Chondrocyte (in vitro differentiated cells): ENCODE measurements at regions not wholly inside any gene's neighbourhood (a gene's known extent, or its start where the extent isn't known, plus 50 kb on each side); places are given as distances from the start of the nearest gene placed in this dataset.
"Not testable (repeated sequence)": the region's sequence is repeated elsewhere in the genome, so short reads cannot be mapped to it uniquely, and the experiment has no call there.

Experiments used
- DNase-seq: peaks from one replicate; pipeline ENCODE4 v3.0.0; 2021; ENCODE audit warnings: mixed read lengths, low spot score
- H3K27ac Mint-ChIP-seq: one replicate; pipeline ENCODE4 v1.8.0; 2021; ENCODE audit warnings: mild to moderate bottlenecking, moderate library complexity, mixed read lengths; ENCODE audit not compliant: unreplicated experiment
- H3K27me3 Mint-ChIP-seq: 2 replicates; pipeline ENCODE4 v1.8.0; 2021; ENCODE audit warnings: low read depth, mixed read lengths
- H3K36me3 Mint-ChIP-seq: 2 replicates; pipeline ENCODE4 v1.8.0; 2021; ENCODE audit warnings: low read depth, mixed read lengths
- H3K4me1 Mint-ChIP-seq: 2 replicates; pipeline ENCODE4 v1.8.0; 2021; ENCODE audit warnings: low read depth, mild to moderate bottlenecking, mixed read lengths
- H3K4me3 Mint-ChIP-seq: one replicate; pipeline ENCODE4 v1.8.0; 2021; ENCODE audit warnings: mild to moderate bottlenecking, moderate library complexity, mixed read lengths; ENCODE audit not compliant: unreplicated experiment
- H3K9me3 Mint-ChIP-seq: 2 replicates; pipeline ENCODE4 v1.8.0; 2021; ENCODE audit warnings: low read depth, mixed read lengths
- CTCF ChIP-seq: fragments of 200-600 bp; sonication (generic); IDR thresholded peaks from 2 replicates; pipeline ENCODE4 v1.5.0; 2021; ENCODE audit warnings: antibody characterized with exemption, mild to moderate bottlenecking, moderate library complexity

- Mint-ChIP-seq H3K27me3 (no peaks in the 10 kb centered on the region), H3K27ac (no peak overlapping the region), H3K36me3 (no peaks in the 10 kb centered on the region), H3K4me1 (no peaks in the 10 kb centered on the region), H3K4me3 (no peak overlapping the region), H3K9me3 (peaks cover 57% of the 10 kb centered on the region)
- no peak for TF ChIP-seq CTCF
- no peak for DNase-seq
These were observed 844.5 kb upstream of the DEFB115 start for GRCh38 chr20:30412972-30413371.

- H3K27me3 Mint-ChIP-seq, H3K4me1 Mint-ChIP-seq, H3K36me3 Mint-ChIP-seq, H3K4me3 Mint-ChIP-seq, DNase-seq, H3K27ac Mint-ChIP-seq: not testable (repeated sequence)
- H3K9me3 Mint-ChIP-seq = peaks cover 42% of the 10 kb centered on the region
These were observed 840.1 kb upstream of the DEFB115 start for GRCh38 chr20:30417387-30417786.

GRCh38 chr20:30418378-30418777 is 839.1 kb upstream of the DEFB115 start:
- not testable (repeated sequence) for H3K36me3 Mint-ChIP-seq, H3K27ac Mint-ChIP-seq, H3K4me1 Mint-ChIP-seq, H3K27me3 Mint-ChIP-seq, DNase-seq, H3K4me3 Mint-ChIP-seq
- peaks cover 39% of the 10 kb centered on the region for H3K9me3 Mint-ChIP-seq

DNA sequence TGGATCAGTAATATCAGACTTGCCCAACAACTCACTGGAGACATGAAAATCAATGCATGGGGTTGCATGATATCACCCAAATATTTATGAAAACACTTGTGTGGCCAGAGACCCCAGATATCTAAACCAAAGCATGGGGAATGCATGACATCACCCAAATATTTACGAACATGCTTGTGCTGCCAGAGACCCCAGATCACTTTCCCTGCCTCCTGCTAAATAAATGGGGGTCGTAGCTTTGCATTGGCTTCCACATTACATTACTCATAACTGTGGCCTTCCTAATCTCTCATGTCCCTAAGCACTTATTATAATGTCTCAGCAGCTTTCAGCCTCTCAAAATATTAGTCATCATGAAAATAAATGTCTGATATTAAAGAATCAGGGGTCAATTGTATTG is 838.0 kb upstream of the DEFB115 start:
- no peaks in the 10 kb centered on the region for H3K27me3 Mint-ChIP-seq

DNA sequence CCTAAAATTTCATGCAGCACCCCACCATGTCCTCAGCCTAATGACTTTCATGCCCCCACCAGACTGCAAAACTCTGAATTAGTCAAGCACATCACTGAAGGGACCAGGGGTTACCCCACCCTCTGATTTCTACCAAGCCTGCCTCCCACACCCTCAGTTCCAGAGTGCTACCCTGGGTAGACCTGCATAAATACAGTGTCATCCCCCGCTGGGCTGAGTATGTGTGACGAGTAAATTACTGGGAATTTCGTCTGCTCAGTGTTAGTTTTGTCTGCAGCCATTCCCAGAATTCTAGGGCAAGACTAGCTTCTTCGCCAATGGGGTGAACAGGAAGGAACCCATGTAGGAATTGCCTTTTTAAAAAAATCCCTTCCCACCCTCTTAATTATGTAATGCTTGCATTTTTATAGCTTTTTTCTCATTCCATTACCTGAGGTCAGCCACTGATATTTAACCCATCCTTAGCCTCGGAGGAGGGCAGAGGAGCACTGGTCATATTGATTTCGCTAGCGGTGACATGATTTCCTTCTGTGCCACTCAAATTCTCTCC is 837.5 kb upstream of the DEFB115 start:
- DNase-seq, H3K27me3 Mint-ChIP-seq, H3K36me3 Mint-ChIP-seq, H3K4me3 Mint-ChIP-seq, H3K27ac Mint-ChIP-seq, H3K4me1 Mint-ChIP-seq: not testable (repeated sequence)
- H3K9me3 Mint-ChIP-seq = peaks cover 45% of the 10 kb centered on the region

More for the DNA sequence above, 838.0 kb upstream of the DEFB115 start:
- H3K27ac Mint-ChIP-seq = no peak overlapping the region
- no peak overlapping the region for H3K4me3 Mint-ChIP-seq
- DNase-seq = no peak
- H3K36me3 Mint-ChIP-seq = no peaks in the 10 kb centered on the region
- no peaks in the 10 kb centered on the region for H3K4me1 Mint-ChIP-seq
- peaks cover 46% of the 10 kb centered on the region for H3K9me3 Mint-ChIP-seq
- no peak for TF ChIP-seq CTCF
